NB4 (cell line): ENCODE measurements at regions not wholly inside any gene's neighbourhood (a gene's known extent, or its start where the extent isn't known, plus 50 kb on each side); places are given as distances from the start of the nearest gene placed in this dataset.
A peak's percentile ranks its signal among the peaks of the same experiment; 100 is the strongest.

Experiments used
- DNase-seq: peaks from one replicate; pipeline ENCODE4 v3.0.0; 2010; ENCODE audit warnings: low read depth
- H3K4me3 ChIP-seq: one replicate; pipeline ENCODE4 v1.5.1; 2011; ENCODE audit warnings: mild to moderate bottlenecking, low read depth, low read length, moderate library complexity
- CTCF ChIP-seq: IDR thresholded peaks from one replicate; pipeline ENCODE4 v1.5.1; 2012; ENCODE audit warnings: low read depth, low read length
- MAX ChIP-seq: IDR thresholded peaks from 2 replicates; pipeline ENCODE4 v1.6.1; 2011; ENCODE audit warnings: low read depth, low read length
- MYC ChIP-seq: IDR thresholded peaks from 2 replicates; pipeline ENCODE4 v1.6.1; 2011; ENCODE audit warnings: low read depth, low read length
- POLR2A ChIP-seq: IDR thresholded peaks from 2 replicates; pipeline ENCODE4 v1.6.1; 2011; ENCODE audit warnings: mild to moderate bottlenecking; ENCODE audit not compliant: insufficient read length; ENCODE audit errors: extremely low read depth

DNA sequence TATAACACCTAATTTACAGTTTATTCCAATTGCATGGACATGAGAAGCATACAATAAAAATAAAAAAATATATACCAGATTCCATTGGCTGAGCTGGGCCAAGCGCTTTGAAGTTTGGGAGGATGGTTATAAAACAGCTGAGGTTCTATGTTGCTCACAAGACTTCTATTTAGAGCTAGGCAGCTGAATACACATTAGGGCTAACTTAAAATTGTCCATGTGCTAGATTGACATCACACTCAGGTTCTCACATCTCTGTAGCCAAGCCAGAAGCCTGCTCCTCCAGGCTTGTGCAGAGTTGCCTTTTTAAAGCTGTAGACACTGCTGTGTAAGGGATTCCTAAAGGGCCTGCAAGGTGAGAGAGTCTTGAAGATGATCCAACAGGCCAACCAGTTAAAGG, 871.1 kb upstream of the FANCL start:
- no peak for DNase-seq
- no peak for TF ChIP-seq MYC
- no peak for TF ChIP-seq CTCF
- TF ChIP-seq POLR2A: no peak
- TF ChIP-seq MAX: no peak

DNA sequence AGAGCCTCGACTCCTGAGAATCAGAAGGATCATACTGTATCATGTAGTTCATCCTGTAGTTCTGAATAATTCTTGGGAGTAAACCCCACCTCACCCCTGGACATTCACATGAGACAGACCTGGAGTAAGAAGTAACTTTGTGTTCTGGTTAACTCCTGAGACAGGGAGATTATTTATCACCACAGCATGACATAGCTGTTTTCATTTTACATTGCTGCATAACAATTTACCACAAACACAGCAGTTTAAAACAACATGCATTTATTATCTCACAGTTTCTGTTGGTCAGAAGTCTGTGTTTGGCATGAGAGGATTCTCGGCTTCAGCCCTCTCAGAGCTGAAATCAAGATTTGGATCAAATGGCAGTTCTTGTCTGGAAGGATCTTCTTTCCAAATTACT, 855.8 kb upstream of the FANCL start:
- DNase-seq: no peak
- TF ChIP-seq CTCF (no peak), MYC (no peak), MAX (no peak), POLR2A (no peak)
- no peak overlapping the region for H3K4me3 ChIP-seq

More for the DNA sequence above, 871.1 kb upstream of the FANCL start:
- no peak overlapping the region for H3K4me3 ChIP-seq

- DNase-seq: no peak
- H3K4me3 ChIP-seq: no peak overlapping the region
- TF ChIP-seq MAX (no peak), POLR2A (no peak), CTCF (no peak), MYC (no peak)
Observed at GRCh38 chr2:59093571-59093970, 852.4 kb upstream of the FANCL start.

DNA sequence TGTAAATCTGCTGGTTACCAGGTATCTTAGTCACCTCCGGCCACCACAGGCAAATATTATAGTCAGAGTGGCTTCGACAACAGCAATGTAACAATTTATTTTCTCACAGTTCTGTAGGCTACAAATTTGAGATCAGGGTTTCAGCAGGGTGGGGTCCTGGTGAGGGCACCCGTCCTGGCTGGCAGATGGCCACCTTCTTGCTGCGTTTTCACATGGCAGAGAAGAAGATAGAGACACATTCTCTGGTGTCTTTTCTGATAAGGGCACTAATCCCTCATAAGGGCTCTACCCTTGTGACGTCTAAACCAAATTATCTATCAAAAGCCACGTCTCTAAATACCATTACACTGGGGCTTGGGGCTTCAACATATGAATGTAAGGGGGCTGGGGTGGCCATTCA, 843.2 kb upstream of the FANCL start:
- H3K4me3 ChIP-seq: no peak overlapping the region
- TF ChIP-seq CTCF: no peak
- no peak for TF ChIP-seq POLR2A
- TF ChIP-seq MYC: no peak
- TF ChIP-seq MAX: no peak
- DNase-seq: no peak

DNA sequence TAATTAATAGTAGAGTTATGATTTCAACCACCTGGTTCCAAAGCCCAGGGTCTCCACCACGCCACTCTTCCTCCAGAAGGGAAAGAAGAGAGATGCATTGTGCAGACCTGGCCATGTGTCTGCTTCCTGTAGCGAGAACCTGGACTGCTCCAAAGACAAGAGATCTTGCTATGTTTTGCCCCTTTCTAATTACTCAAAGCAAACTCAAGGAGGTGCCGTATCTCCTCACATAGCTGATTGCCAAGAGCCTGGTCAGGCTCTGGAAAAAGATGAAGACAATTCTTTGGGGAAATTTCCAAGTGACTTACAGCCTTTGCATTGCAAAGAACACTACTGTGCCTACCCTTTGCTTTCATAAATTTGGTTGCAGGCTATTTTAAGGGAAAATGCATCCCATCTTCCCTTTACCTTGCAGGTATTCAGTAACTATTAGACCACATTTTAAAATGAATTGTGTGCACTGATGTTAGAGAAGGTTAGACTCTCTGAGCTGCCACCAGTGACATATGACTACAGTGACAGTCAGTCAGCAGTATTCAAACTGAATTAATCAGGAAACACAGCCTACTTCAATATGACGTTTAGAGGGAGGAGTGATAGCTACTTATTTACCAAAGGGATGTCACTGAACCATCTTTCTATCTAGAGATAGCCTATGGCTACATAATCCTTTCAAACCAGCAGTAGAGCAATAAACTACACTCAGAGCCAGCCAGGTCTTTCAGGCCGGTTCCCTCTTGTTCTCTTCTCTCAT, 842.1 kb upstream of the FANCL start:
- peak; percentile 1 for DNase-seq
- H3K4me3 ChIP-seq: no peak overlapping the region
- TF ChIP-seq MYC: no peak

DNA sequence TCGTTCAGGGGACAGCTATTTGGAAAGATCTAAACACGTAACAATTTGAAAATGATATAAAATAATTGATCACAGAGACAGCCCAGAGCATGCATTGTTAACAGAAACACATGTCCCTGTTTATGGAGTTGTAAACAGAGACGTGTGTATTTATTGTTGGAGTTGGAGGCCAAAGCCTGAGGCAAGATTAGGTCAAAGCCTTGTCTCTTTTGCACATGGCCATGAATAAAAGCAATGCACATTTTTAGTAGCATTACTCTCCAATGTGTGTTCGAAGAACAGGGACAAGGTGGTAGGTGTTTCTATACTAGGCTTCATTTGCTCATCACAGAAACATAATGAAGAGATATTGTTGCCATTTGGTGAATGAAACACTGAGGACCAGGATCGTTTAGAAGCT, 841.5 kb upstream of the FANCL start:
- no peak overlapping the region for H3K4me3 ChIP-seq
- TF ChIP-seq MAX (no peak), CTCF (no peak), POLR2A (no peak), MYC (no peak)
- no peak for DNase-seq
